MM.1S (cell line): ENCODE measurements at regions not wholly inside any gene's neighbourhood (a gene's known extent, or its start where the extent isn't known, plus 50 kb on each side); places are given as distances from the start of the nearest gene placed in this dataset.

Experiments
- DNase-seq: peaks from one replicate; pipeline ENCODE4 v3.0.0-alpha.2; 2015
- H2AFZ ChIP-seq: fragments of 300-600 bp; sonication (generic); 2 replicates; pipeline ENCODE4 v1.6.0; 2016; ENCODE audit warnings: antibody characterized with exemption, low read length
- H3F3A ChIP-seq: fragments of 300-600 bp; sonication (generic); 2 replicates; pipeline ENCODE4 v1.6.1; 2016; ENCODE audit warnings: mild to moderate bottlenecking, antibody characterized with exemption, low read length, moderate library complexity, mixed read lengths; ENCODE audit not compliant: insufficient read depth
- H3K27ac ChIP-seq: fragments of 300-600 bp; sonication (generic); 2 replicates; pipeline ENCODE4 v1.5.1; 2016; ENCODE audit warnings: mild to moderate bottlenecking, low read length
- H3K27me3 ChIP-seq: fragments of 300-600 bp; sonication (generic); replicated peaks from 2 replicates; pipeline ENCODE4 v1.6.0; 2016; ENCODE audit warnings: low read length; ENCODE audit not compliant: insufficient read depth
- H3K36me3 ChIP-seq: fragments of 300-600 bp; sonication (generic); replicated peaks from 2 replicates; pipeline ENCODE4 v1.6.1; 2016; ENCODE audit warnings: mild to moderate bottlenecking, low read length, mixed read lengths; ENCODE audit not compliant: insufficient read depth
- H3K4me1 ChIP-seq: fragments of 300-600 bp; sonication (generic); 2 replicates; pipeline ENCODE4 v1.6.1; 2016; ENCODE audit warnings: low read length, mixed read lengths
- H3K4me2 ChIP-seq: fragments of 300-600 bp; sonication (generic); 2 replicates; pipeline ENCODE4 v1.6.0; 2016; ENCODE audit warnings: low read depth, low read length
- H3K4me3 ChIP-seq: fragments of 300-600 bp; sonication (generic); 2 replicates; pipeline ENCODE4 v1.5.1; 2016; ENCODE audit warnings: low read length, mixed read lengths
- H3K79me2 ChIP-seq: fragments of 300-600 bp; sonication (generic); 2 replicates; pipeline ENCODE4 v1.6.1; 2016; ENCODE audit warnings: mixed run types, low read length, mixed read lengths
- H3K9ac ChIP-seq: fragments of 300-600 bp; sonication (generic); 2 replicates; pipeline ENCODE4 v1.6.1; 2016; ENCODE audit warnings: low read length, mixed read lengths
- H3K9me2 ChIP-seq: fragments of 300-600 bp; sonication (generic); replicated peaks from 2 replicates; pipeline ENCODE4 v1.6.1; 2016; ENCODE audit warnings: mild to moderate bottlenecking, low read length, mixed read lengths; ENCODE audit not compliant: insufficient read depth
- H3K9me3 ChIP-seq: fragments of 300-600 bp; sonication (generic); replicated peaks from 2 replicates; pipeline ENCODE4 v1.6.1; 2016; ENCODE audit warnings: mild to moderate bottlenecking, low read length, mixed read lengths; ENCODE audit not compliant: insufficient read depth
- H4K20me1 ChIP-seq: fragments of 300-600 bp; sonication (generic); 2 replicates; pipeline ENCODE4 v1.6.1; 2016; ENCODE audit warnings: mild to moderate bottlenecking, low read length, moderate library complexity, mixed read lengths; ENCODE audit not compliant: insufficient read depth
- CTCF ChIP-seq: fragments of 300-600 bp; sonication (generic); IDR thresholded peaks from 2 replicates; pipeline ENCODE4 v1.5.1; 2016; ENCODE audit warnings: antibody characterized with exemption, low read length, mixed read lengths
- EZH2 ChIP-seq: fragments of 300-600 bp; sonication (generic); optimal IDR thresholded peaks from 2 replicates; pipeline ENCODE3; 2017; ENCODE audit warnings: low read depth, mild to moderate bottlenecking, antibody characterized with exemption, low read length, mixed read lengths
- EZH2phosphoT487 ChIP-seq: fragments of 300-600 bp; sonication (generic); IDR thresholded peaks from 2 replicates; pipeline ENCODE4 v1.6.1; 2018; ENCODE audit warnings: antibody characterized with exemption, low read length

- H3K4me3 ChIP-seq = no peak overlapping the region
- H3K4me2 ChIP-seq = no peak overlapping the region
- no peaks in the 10 kb centered on the region for H3K27me3 ChIP-seq
- H3K4me1 ChIP-seq = peaks cover 14% of the 10 kb centered on the region
- H2AFZ ChIP-seq = no peak overlapping the region
- no peaks in the 10 kb centered on the region for H3K79me2 ChIP-seq
- H3K36me3 ChIP-seq = no peaks in the 10 kb centered on the region
- H3K9ac ChIP-seq = no peak overlapping the region
- no peaks in the 10 kb centered on the region; the same call in 1 of the 2 replicates for H3F3A ChIP-seq
- no peak for DNase-seq
- no peaks in the 10 kb centered on the region for H3K9me3 ChIP-seq
- H3K9me2 ChIP-seq = no peaks in the 10 kb centered on the region
- H3K27ac ChIP-seq = no peak overlapping the region
- no peak for TF ChIP-seq EZH2phosphoT487
- no peak for TF ChIP-seq CTCF
- TF ChIP-seq EZH2 = no peak
- no peaks in the 10 kb centered on the region for H4K20me1 ChIP-seq
Measured at GRCh38 chr3:23051240-23052140, 151.6 kb upstream of the UBE2E2 start.

- no peak overlapping the region for H3K27ac ChIP-seq
- no peaks in the 10 kb centered on the region for H3K9me2 ChIP-seq
- H3F3A ChIP-seq = no peaks in the 10 kb centered on the region; the same call in 1 of the 2 replicates
- no peak overlapping the region for H3K9ac ChIP-seq
- no peaks in the 10 kb centered on the region for H4K20me1 ChIP-seq
- no peak for DNase-seq
- TF ChIP-seq EZH2phosphoT487 (no peak), EZH2 (no peak), CTCF (no peak)
- no peaks in the 10 kb centered on the region for H3K36me3 ChIP-seq
- H3K27me3 ChIP-seq = no peaks in the 10 kb centered on the region
- no peaks in the 10 kb centered on the region for H3K79me2 ChIP-seq
- peaks cover 14% of the 10 kb centered on the region for H3K4me1 ChIP-seq
- no peak overlapping the region for H3K4me3 ChIP-seq
- H2AFZ ChIP-seq = no peak overlapping the region
- H3K4me2 ChIP-seq = no peak overlapping the region
- no peaks in the 10 kb centered on the region for H3K9me3 ChIP-seq
Measured at GRCh38 chr3:23052208-23052607, 150.9 kb upstream of the UBE2E2 start.

DNA sequence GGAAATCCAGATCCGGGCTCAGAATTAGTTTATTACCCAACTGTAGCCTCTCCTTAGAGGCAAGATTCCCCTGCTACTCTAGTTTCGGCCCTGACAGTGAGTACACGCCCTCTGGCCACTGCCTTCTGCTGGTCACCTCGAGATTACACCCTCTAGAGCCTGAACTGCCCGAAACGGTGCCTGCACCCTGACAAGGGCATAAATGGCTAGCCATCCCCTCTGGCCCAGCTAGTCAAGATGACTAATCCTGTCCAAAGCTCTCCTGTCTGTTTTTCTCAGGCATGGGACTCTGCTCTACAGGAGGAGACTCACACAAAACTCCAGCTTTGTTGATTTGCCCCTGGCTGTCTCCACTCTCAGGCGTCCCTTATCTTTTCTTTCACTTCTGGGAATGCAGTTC, 150.5 kb upstream of the UBE2E2 start:
- TF ChIP-seq CTCF (no peak), EZH2phosphoT487 (no peak), EZH2 (no peak)
- no peaks in the 10 kb centered on the region for H3K9me3 ChIP-seq
- H3K4me1 ChIP-seq = peaks cover 14% of the 10 kb centered on the region
- no peak overlapping the region for H3K4me3 ChIP-seq
- no peaks in the 10 kb centered on the region for H3K27me3 ChIP-seq
- no peak overlapping the region for H3K4me2 ChIP-seq
- no peaks in the 10 kb centered on the region for H3K36me3 ChIP-seq
- DNase-seq = no peak
- H3K9me2 ChIP-seq = no peaks in the 10 kb centered on the region
- no peak overlapping the region for H3K9ac ChIP-seq
- H3F3A ChIP-seq = no peaks in the 10 kb centered on the region; the same call in 1 of the 2 replicates
- no peak overlapping the region for H2AFZ ChIP-seq
- H3K27ac ChIP-seq = no peak overlapping the region
- H3K79me2 ChIP-seq = no peaks in the 10 kb centered on the region
- H4K20me1 ChIP-seq = no peaks in the 10 kb centered on the region
